ENCODE measurements at regions not wholly inside any gene's neighbourhood (a gene's known extent, or its start where the extent isn't known, plus 50 kb on each side); places are given as distances from the start of the nearest gene placed in this dataset.

DNA sequence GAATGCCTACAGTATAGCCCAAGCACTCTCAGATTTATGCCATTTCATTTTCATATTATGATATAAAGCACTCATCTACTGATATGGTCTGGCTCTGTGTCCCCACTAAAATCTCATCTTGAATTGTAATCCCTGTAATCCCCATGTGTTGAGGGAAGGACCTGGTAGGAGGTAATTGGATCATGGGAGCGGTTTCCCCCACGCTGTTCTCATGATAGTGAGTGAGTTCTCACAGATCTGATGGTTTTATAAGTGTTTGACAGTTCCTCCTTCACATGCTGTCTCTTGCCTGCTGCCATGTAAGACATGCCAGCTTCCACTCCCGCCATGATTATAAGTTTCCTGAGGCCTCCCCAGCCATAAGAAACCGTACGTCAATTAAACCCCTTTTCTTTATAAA is 171.7 kb downstream of the OTOR start:
- POLR2A ChIA-PET = no interaction called here
- no peak overlapping the region for H3K9ac ChIP-seq
- no peak overlapping the region for H3K4me2 ChIP-seq
- no peaks in the 10 kb centered on the region for H3K27me3 ChIP-seq (ENCODE audit: insufficient read depth)
- CTCF ChIA-PET = no interaction called here
- H3K9me2 ChIP-seq = no peaks in the 10 kb centered on the region
- WGBS (ENCODE audit: low lambda C conversion rate) = 27% methylated on average over 5 of the region's 5 CpGs
- no peaks in the 10 kb centered on the region for H3K79me2 ChIP-seq (ENCODE audit: insufficient read depth)
- H3K4me3 ChIP-seq (ENCODE audit: low read depth in 2 of 2, low read length in 1 of 2) = no peak overlapping the region
- H3K9me3 ChIP-seq = no peaks in the 10 kb centered on the region
- no peaks in the 10 kb centered on the region for H3K36me3 ChIP-seq (replicated peaks in 1 of 2; ENCODE audit: control insufficient read depth in 1 of 2, insufficient read depth in 2 of 2, low read length in 1 of 2)
- DNase-seq = no peak
- H4K20me1 ChIP-seq (ENCODE audit: insufficient read depth) = no peaks in the 10 kb centered on the region
- no peak overlapping the region for H2AFZ ChIP-seq (ENCODE audit: low read depth)
- H3F3A ChIP-seq (replicated peaks; ENCODE audit: insufficient read depth) = no peaks in the 10 kb centered on the region
- no peaks in the 10 kb centered on the region; a peak in 1 of 4 replicates for H3K4me1 ChIP-seq (ENCODE audit: control insufficient read depth in 1 of 2, insufficient read depth in 2 of 2, low read depth in 1 of 2, low read length in 1 of 2)
- no peak overlapping the region for H3K27ac ChIP-seq (ENCODE audit: low read depth in 2 of 2, low read length in 1 of 2)
- TF ChIP-seq, protein P1, sequence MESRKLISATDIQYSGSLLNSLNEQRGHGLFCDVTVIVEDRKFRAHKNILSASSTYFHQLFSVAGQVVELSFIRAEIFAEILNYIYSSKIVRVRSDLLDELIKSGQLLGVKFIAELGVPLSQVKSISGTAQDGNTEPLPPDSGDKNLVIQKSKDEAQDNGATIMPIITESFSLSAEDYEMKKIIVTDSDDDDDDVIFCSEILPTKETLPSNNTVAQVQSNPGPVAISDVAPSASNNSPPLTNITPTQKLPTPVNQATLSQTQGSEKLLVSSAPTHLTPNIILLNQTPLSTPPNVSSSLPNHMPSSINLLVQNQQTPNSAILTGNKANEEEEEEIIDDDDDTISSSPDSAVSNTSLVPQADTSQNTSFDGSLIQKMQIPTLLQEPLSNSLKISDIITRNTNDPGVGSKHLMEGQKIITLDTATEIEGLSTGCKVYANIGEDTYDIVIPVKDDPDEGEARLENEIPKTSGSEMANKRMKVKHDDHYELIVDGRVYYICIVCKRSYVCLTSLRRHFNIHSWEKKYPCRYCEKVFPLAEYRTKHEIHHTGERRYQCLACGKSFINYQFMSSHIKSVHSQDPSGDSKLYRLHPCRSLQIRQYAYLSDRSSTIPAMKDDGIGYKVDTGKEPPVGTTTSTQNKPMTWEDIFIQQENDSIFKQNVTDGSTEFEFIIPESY (IDR thresholded peaks at IDR 0.05; ENCODE audit: borderline replicate concordance, low read depth) = no peak
- TF ChIP-seq NRF1 (IDR thresholded peaks at IDR 0.05; ENCODE audit: low read depth, low read length) (no peak), EP300 (IDR thresholded peaks at IDR 0.05; ENCODE audit: borderline replicate concordance in 1 of 2, low read depth in 1 of 2, low read length in 1 of 2) (no peak), FOXM1 (IDR thresholded peaks at IDR 0.05; ENCODE audit: low read depth) (no peak), SIN3A (IDR thresholded peaks at IDR 0.05; ENCODE audit: borderline replicate concordance, low read depth, low read length) (no peak), YY1 (IDR thresholded peaks at IDR 0.05; ENCODE audit: low read depth) (no peak), JUND (IDR thresholded peaks at IDR 0.05) (no peak), RAD21 (IDR thresholded peaks at IDR 0.05; ENCODE audit: low read length) (no peak), EZH2phosphoT487 (IDR thresholded peaks at IDR 0.05; ENCODE audit: borderline replicate concordance, low read depth) (no peak), TCF12 (IDR thresholded peaks at IDR 0.05) (no peak), TAF1 (IDR thresholded peaks at IDR 0.05; ENCODE audit: borderline replicate concordance, low read depth, low read length) (no peak)
- TF ChIP-seq, protein P2, sequence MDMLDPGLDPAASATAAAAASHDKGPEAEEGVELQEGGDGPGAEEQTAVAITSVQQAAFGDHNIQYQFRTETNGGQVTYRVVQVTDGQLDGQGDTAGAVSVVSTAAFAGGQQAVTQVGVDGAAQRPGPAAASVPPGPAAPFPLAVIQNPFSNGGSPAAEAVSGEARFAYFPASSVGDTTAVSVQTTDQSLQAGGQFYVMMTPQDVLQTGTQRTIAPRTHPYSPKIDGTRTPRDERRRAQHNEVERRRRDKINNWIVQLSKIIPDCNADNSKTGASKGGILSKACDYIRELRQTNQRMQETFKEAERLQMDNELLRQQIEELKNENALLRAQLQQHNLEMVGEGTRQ (IDR thresholded peaks at IDR 0.05; ENCODE audit: borderline replicate concordance, low read depth, low read length) = no peak
- TF ChIP-seq, protein P3, sequence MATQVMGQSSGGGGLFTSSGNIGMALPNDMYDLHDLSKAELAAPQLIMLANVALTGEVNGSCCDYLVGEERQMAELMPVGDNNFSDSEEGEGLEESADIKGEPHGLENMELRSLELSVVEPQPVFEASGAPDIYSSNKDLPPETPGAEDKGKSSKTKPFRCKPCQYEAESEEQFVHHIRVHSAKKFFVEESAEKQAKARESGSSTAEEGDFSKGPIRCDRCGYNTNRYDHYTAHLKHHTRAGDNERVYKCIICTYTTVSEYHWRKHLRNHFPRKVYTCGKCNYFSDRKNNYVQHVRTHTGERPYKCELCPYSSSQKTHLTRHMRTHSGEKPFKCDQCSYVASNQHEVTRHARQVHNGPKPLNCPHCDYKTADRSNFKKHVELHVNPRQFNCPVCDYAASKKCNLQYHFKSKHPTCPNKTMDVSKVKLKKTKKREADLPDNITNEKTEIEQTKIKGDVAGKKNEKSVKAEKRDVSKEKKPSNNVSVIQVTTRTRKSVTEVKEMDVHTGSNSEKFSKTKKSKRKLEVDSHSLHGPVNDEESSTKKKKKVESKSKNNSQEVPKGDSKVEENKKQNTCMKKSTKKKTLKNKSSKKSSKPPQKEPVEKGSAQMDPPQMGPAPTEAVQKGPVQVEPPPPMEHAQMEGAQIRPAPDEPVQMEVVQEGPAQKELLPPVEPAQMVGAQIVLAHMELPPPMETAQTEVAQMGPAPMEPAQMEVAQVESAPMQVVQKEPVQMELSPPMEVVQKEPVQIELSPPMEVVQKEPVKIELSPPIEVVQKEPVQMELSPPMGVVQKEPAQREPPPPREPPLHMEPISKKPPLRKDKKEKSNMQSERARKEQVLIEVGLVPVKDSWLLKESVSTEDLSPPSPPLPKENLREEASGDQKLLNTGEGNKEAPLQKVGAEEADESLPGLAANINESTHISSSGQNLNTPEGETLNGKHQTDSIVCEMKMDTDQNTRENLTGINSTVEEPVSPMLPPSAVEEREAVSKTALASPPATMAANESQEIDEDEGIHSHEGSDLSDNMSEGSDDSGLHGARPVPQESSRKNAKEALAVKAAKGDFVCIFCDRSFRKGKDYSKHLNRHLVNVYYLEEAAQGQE (IDR thresholded peaks at IDR 0.05; ENCODE audit: low read depth, low read length) = no peak
- TF ChIP-seq, protein P4, sequence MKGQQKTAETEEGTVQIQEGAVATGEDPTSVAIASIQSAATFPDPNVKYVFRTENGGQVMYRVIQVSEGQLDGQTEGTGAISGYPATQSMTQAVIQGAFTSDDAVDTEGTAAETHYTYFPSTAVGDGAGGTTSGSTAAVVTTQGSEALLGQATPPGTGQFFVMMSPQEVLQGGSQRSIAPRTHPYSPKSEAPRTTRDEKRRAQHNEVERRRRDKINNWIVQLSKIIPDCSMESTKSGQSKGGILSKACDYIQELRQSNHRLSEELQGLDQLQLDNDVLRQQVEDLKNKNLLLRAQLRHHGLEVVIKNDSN (IDR thresholded peaks at IDR 0.05; ENCODE audit: borderline replicate concordance, low read depth) = no peak

All from SK-N-SH (cell line).